ENCODE measurements at regions not wholly inside any gene's neighbourhood (a gene's known extent, or its start where the extent isn't known, plus 50 kb on each side); places are given as distances from the start of the nearest gene placed in this dataset.
A peak's percentile ranks its signal among the peaks of the same experiment; 100 is the strongest.

DNA sequence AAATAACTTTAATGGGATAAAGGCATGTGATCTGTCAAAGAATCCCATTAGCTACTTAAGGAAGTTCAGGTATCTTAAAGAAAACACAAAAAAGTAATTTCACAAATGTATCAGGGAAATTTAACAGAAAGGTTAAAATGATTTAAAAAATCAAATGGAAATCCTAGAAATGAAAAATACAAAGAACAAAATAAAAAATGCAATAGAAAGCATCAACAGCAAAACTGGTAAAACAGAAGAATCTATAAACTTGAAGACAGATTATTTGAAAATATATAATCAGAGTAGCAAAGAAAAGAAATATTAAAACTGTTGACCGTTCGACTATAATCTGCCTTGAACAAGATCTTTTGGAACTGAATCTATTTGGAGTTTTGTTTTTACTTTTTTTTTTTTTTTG lies 279.4 kb upstream of the SYT1 start:
- DNase-seq (ENCODE audit: low read depth) = no peak

DNA sequence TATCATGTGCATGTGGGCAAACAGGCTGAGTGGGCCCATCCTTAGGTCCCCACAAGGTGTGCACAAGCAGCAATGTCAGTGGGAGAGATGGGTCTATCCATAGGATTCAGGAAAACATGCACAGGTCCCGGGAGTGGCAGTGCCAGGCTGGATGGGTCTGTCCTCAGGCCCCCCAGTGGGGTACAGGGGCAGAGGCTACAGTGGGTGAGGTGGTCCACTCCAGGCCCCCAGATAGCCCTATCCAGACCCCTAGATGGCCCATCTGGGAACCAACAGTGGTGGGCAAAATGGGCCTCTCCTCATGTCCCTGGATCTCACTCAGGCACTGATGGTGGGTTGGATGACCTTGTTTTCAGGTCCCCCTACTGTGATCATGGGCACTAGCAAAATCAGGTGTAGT lies 277.8 kb upstream of the SYT1 start:
- DNase-seq (ENCODE audit: low read depth) = no peak

DNA sequence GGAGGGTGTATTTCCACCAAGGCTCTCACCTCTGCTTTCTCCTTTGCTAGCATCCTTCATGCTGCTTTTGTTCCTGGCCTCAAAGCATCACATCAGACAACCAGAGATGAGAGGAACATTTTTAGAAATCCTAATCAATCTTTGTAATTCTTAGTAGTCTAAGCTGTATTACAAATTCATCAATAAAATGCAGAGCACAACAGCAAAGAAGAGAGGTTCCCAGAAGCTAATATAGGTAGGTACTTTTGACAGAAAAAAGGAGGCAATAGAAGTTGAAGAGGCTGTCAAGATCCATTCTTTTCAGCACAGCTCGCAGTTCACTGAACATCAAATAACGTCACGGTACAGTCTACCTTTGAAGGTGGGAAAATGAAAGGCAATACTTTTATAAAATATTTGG lies 265.2 kb upstream of the SYT1 start:
- DNase-seq (ENCODE audit: low read depth) = no peak

DNA sequence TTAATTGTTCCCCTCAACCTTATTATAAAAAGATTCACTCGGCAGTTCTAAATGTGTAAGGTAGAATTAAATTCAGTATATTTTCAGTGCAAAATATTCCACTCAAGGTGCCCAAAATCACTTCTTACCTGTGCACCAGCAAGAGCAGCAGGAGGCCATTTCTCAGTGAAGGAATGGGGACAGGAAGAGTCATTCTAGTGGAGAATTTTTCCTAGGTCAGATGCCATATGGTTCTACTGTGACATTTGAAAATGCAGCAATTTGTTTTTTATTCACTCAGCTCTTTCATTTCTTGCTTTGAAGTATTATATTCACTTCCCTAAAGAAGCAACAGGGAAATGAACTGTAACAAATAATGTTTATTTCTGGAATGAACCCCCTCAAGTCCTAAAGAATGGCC lies 264.0 kb upstream of the SYT1 start:
- no peak for DNase-seq (ENCODE audit: low read depth)

DNA sequence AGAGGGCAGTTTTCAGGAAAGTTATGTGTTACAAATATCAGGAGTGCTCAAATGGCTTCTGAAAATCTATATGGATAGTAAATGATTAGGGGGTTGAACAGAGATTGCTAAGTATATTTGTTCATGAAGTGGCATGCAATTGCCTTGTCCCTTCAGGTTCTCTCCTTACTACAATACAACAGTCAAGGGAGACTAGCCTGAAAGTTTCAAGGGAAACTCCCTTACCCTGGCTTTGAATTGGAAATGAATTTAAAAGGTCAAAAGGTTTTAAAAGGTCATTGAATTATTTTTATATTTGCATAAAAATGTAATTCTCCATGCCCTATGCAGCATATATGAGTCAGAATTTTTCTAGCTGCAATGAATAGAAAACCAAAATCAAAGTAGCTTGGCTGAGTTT lies 253.1 kb upstream of the SYT1 start:
- DNase-seq (ENCODE audit: low read depth) = no peak

DNA sequence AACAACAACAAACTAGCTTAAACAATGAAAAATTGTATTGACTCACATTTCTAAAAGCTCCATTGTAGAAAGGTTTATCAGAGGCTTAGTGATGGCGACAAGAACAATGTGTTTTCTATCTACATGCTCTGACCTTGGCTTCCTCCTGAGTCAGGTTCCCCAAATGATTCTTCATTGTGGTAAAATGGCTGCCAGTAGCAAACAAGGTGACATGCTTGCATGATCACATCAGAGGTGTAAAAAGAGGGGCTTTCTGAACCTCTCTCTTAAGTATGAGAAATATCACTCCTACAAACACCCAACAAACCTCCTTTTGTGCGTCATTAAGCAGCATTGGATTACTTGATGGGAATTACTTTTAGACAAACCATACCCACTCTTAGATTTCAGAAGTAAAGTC lies 252.4 kb upstream of the SYT1 start:
- DNase-seq (ENCODE audit: low read depth) = no peak

DNA sequence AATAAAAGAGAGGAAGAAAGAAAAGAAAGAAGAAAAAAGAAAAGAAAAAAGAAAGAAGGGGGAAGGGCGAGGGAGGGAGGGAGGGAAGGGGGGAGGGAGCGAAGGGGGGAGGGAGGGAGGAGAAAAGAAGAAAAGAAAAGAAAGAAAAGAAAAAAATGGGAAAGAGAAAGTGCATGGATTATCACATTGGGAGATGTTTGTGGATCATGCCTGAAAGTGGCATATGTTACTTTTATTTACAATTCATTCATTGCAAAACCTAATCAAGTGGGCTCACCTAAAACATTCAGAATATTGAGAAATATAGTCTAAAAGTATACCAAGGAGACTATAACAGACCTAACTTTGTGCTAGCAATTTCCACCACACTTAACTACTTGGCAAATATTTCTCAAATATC lies 246.9 kb upstream of the SYT1 start:
- no peak for DNase-seq (ENCODE audit: low read depth)

DNA sequence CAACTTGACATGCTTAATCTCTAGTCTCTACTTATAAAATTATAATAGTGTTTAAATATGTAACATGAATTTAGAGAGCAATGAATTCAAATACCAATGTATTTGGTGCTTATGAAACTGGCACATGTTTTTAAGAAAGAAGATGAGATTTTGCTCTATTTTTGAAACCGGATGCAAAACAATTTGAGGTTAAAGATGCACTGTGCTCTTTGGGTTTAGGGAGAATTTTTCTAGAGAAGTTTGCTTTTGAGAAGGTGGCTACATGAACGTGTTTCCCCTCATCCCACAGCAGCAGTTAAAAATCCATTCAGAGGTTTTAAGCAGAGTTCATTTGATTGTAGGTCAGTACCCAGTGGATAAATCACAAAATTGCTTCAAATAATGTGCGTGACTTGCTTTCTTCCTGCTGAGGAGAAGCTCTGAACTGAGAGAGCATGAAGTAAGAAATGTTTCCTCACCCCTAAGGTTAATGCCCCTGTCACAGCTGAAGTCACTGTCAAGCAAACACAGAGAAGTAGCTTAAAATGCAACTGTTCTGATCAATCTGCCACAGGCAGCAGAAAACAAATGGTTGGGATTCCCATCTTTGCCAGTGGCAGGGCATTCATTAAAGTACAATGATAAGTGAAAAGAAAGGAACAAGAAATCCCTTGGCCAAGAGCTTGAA lies 241.9 kb upstream of the SYT1 start:
- no peak for DNase-seq (ENCODE audit: low read depth)

DNA sequence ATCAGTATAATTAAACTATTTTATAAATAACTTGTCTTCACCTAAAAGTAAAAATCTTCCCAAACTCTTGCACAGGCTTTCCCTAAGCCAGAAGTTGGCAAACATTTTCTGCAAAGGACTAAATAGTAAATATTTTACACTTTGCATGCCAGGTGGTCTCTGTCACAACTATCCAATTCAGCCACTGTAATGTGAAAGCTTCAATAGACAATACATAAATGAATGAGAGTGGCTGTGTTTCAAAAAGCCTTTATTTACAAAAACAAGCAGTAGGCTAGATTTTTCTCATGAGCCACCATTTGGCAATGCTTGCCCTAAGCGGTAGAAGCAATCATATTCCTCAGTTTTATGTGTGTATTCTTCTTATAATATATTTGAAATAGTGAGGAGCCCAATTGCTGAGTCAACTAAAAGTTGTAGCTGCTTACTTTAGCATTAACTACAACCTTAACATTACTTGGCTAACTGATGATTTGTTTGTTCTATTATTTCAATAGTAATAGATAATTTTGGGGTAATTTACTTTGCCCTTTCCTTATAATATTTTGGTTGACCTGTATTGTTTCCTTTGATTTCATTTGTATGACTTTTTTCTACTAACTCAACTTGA lies 236.0 kb upstream of the SYT1 start:
- no peak for DNase-seq (ENCODE audit: low read depth)

DNA sequence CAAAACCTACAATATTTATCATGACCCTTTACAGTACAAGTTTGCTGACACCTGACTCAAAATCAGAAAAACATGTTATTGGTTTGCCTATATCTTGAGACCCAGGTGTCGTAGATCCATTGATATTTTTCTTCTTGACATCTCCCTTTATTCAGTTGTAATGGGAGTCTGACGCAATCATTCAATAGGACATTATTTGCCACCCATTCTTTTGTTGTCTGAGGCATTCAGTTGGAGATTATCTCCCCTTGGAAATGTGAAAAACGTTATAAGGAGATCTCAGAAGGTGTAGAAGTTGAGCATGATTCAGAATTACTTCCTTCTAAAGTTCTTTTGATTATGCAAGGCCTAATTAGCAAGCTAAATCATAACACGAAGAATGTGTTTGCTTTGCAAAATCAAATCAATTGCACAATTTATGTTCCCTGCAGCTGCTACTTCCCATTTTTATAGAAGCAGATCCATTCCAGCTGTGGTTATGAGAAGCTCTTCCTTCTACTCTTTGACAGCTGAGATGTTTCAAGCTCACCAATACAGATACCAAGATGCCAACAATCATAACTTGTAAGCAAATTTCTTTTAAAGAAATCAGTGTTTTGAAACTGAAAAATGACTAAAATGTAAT lies 228.2 kb upstream of the SYT1 start:
- DNase-seq (ENCODE audit: low read depth) = no peak

DNA sequence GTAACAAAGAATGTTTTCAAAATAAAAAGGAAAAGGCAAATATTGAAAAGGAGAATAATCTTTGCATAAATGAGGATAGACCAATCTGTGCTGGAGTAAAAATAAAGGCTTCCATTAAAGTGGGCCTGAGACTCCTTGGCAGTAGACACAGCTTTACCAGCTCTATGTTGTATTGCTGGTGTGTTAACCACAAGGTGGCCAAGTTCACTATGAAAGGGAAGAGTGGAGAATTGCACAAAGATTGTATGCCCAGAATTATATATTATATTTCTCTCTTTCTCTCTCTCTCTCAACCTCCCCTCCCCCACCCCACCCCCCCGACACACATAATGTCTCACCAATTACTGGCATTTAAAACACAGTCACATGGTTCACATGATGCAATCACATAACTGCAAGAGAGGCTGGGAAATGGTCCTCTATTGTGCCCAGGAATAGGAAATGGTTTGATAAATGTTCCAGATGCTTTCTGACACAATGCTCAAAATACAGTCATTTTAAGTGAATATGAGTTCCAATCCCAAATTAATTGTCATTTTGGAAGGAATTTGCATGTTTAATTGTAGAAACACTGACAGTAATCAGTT lies 222.6 kb upstream of the SYT1 start:
- DNase-seq (ENCODE audit: low read depth) = no peak

DNA sequence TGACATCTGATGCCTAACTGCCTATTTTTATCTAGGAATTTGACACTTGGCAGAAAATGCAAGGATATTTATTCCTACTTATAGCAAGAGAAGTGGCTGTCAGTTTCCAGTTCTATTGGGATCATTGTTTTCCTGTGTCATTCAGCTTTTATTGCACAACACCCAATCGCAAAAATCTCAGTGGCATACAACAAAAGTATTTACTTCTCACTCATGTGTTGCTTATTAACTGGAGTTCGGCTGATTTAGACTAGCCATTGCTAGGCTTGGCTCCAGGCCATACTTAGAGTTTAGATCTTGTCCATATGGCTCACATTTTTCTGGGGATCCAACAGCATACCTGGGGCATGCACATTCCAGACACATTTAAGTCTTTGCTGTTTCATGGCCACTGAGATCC lies 218.6 kb upstream of the SYT1 start:
- no peak for DNase-seq (ENCODE audit: low read depth)

DNA sequence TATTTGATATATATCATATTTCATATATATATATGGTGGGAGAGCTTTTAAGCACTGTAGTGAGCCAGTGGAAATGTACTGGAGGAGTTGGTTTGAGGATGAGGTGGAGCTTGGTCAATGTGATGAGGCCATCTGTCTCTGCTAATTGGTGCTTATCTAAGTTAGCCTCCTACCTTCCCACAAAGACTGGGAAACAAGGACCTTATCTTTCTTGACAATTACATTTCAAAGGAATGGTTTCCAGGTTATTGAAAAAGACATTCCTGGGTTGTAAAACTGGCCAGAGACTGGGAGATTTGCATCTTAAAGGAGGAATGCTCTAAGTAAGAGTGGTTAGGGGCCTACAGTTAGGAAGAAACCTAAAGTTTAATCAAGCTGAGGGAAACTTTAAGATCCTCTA lies 212.8 kb upstream of the SYT1 start:
- no peak for DNase-seq (ENCODE audit: low read depth)

DNA sequence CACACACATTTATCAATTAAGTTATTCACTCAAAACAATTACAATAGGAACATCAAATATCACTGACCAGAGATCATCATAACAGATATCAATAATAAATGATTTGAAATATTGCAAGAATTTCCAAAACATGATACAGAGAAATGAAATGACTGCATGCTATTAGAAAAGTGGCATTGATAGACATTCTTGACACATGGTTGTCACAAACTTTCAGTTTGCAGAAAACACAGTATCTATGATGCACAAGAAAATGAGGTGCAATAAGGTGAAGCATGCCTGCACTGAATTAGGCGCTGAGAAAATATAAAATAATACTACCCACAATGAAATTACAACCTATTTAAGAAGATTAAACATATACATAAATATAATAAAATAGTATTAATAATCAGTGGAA lies 198.0 kb upstream of the SYT1 start:
- no peak for DNase-seq (ENCODE audit: low read depth)

DNA sequence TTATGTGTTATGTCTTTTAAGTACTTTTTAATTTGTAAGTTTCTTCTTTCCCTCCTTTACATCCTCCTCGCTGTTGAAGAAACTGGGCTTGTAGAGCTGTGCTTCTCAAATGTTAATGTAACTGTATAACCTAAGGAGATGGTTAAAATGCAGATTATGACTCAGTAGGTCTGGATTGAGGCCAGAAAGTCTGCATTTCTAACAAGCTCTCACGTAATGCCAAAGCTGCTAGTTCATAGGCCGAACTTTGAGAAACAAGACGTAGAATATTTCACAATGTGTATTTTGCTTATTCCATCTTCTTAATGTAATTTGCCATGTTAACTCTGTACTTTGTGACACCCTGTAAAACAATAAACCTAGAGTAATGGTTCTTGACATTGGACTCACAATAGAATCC lies 193.3 kb upstream of the SYT1 start:
- DNase-seq (ENCODE audit: low read depth) = no peak

DNA sequence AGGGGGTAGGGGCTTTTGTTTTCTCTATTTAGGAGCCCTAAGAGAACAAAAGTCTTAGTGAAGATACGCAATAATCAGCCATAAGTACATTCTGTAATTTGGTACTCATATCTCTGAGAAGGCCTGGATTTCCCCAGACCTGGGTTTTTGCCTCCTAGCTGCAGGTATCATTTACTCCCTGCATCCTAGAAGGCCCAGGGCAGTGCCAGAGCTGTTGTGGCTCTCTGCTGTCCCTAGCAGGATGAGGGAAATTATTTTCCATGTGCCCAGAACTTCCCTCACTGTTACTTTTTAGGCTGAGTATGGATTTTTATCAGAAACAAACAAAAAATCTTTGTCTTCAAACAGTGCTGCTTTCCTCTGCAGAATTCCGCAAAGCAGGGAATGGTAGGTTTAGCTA lies 192.5 kb upstream of the SYT1 start:
- DNase-seq (ENCODE audit: low read depth) = no peak

DNA sequence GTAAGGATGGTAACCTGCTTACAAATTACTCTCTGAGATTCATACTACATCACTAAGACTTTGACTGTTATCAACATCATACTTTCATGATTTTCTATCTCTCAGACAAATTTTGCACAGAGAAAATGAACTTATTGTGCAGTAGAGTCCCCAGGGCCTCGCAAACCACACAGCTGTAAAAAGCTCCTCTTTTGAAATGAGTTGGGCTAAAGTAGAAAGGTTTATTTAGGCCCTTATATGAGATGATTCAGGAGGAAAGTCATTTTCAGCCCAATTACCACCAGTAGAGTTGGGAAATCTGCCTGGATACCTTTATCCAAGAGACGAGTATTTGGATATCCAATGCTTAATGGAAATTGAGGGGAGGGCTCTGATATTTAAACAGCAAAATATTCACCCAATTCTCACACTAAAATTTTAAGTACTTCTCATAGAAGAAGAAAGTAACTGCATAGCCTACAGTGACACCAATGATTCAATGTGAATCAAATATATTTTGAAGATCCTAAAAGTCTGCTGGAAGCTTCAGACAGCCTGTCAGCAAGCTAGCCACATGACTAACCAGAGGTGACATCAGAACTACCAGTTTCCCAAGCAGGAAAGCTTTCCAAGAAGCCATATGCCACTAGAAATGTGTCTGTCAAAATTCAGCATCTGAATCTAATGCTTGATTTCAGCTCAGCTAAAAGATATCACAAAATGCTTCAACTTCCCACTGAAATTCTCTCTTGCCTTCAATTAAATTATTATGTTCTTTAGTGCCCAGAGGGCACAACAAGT lies 190.1 kb upstream of the SYT1 start:
- DNase-seq (ENCODE audit: low read depth) = no peak

DNA sequence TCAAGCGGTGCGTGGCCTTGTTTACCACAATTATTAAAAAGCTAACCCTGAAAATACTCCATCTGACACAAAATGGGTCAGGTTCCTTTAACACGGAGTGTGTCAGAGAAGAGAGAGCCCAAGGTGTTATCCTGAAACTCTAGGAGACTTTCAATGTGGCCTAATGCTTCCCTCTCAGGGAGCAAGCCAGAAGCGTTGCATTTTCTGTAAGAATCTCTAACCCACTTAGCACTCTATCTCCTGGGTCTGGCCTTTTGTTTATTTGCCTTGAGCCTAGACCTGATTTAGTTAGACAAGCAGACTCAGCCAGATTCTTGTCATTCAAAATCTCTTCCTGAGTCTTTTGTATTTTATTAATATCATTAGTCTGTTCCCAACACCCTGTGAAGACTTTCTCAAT lies 184.0 kb upstream of the SYT1 start:
- no peak for DNase-seq (ENCODE audit: low read depth)

DNA sequence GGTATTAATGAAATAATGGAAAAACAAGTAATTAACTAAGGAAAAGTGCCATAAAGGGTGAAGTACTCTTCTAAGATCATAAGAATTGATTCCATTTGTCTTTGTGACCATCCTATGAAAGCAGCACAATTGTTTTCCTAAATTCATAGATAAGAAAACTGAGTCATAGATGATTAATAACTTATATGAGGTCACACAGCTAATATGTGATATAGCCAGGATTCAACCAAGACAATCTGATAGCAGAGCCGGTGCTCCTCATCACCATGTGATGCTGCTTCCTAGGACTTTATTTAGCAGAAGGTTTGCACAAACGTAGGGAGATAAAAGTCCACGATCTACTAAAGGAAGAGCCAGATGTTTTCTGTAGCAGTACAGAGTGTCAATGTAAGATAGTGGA lies 181.5 kb upstream of the SYT1 start:
- DNase-seq (ENCODE audit: low read depth) = no peak

DNA sequence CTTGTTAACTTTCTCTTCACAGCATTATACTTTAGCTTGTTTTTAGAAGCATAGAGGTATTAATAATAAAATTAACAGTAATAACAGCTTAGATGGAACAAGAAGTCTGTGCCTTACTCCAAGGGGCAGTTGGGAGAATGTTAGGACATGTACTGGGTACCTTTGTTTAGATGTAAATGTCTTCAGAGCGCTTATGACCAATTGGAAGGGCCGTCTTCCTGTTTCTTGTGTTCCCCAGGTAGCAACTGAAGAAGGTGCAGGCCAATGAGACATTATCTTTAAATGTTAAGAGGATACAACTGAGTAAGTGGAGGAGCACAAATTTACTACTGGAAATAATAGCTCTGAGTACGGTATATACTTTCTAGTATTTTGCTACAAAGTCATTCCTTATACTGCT lies 180.9 kb upstream of the SYT1 start:
- DNase-seq (ENCODE audit: low read depth) = no peak

DNA sequence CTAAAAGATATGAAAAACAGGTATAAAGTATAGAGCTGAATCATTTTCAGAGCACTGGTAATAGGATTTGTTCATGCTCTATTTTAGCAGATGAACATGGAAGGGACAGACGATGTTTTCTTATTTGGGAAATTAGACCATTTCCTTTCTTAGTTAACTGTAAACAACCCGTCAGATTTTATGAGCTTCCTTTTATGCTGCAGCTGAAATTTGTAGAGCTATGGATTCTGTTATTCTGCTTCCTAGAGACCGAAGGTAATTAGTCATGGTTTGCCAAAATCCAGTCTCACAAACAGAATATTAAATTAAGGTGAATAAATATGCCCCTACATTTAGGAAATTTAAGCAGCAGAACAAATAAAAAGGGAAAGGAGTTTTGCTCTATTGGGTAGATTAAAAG lies 180.2 kb upstream of the SYT1 start:
- no peak for DNase-seq (ENCODE audit: low read depth)

DNA sequence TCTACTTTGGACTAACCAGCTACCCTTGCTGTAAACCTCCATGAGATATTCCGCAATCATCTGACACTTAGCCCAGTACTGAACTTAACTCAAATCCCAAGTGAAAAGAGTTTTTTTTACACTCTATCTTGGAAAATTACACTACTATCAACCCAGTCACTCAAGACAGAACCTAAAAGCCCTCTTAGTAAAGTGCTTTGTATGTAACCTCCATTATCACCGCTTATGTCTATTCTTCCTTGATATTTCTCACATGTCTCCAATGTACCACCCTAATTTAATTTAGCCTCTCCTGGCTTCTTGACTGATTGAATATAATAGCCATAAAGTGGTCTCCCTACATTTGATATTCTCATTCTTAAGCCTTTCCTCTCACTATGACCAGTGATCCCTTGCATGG lies 168.8 kb upstream of the SYT1 start:
- DNase-seq (ENCODE audit: low read depth) = no peak

DNA sequence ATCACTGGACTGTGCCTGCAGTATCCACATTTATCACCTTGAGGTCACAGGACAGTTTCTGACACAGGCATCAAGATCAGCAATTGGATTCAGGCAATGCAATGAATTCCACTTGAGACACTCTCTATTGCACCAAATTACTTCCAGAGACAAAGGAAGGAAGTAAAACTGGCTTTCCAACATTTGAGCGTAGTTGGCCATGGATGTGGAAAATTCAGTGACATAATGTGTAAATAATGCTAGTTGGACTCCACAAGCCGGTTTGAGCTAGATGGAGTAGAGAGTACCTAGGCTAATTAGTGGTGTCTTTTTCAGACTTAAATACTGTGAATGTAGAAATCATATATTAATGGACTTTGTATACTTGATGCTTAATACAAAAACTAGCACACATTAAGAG lies 168.3 kb upstream of the SYT1 start:
- peak; percentile 36 for DNase-seq (ENCODE audit: low read depth)
